Vagina (tissue), 2 donors: ENCODE measurements at regions not wholly inside any gene's neighbourhood (a gene's known extent, or its start where the extent isn't known, plus 50 kb on each side); places are given as distances from the start of the nearest gene placed in this dataset.

ENCODE experiments used
- POLR2A ChIP-seq, 2 donors: fragments of 450-650 bp; IDR thresholded peaks; one replicate each; pipeline ENCODE4 v1.6.1; 2017; ENCODE audit warnings: antibody characterized with exemption in 2 of 2, mild to moderate bottlenecking in 2 of 2, moderate library complexity in 2 of 2
- TF ChIP-seq, protein P1 (sequence below), 3 experiments: fragments of 450-650 bp in 2 of 3; fragments of 200-600 bp in 1 of 3; sonication (generic) in 1 of 3; IDR thresholded peaks; one replicate each; pipeline ENCODE4 v1.5.1; 2017 to 2019; ENCODE audit warnings: antibody characterized with exemption in 3 of 3, mild to moderate bottlenecking in 2 of 3, moderate library complexity in 2 of 3

DNA sequence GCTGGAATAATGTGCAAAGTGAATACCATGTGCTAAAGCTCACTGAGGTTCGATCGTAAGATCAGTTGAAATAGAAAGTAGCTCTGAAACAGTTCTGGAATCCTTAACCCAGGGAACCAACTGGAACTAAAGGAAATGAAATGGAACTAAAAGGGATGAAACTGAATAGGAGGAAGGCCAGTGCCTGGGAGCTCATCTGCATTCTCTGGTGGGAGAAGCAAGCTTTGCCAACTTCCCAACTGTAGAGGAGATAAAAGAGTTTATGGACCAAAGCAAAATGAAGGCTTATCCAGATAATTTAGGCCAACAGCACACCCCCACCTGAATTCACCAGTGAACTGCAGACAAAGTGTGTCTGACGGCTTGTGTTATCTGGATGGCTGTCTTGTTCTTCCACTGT lies 188.6 kb upstream of the HABP2 start:
- TF ChIP-seq, protein P1, sequence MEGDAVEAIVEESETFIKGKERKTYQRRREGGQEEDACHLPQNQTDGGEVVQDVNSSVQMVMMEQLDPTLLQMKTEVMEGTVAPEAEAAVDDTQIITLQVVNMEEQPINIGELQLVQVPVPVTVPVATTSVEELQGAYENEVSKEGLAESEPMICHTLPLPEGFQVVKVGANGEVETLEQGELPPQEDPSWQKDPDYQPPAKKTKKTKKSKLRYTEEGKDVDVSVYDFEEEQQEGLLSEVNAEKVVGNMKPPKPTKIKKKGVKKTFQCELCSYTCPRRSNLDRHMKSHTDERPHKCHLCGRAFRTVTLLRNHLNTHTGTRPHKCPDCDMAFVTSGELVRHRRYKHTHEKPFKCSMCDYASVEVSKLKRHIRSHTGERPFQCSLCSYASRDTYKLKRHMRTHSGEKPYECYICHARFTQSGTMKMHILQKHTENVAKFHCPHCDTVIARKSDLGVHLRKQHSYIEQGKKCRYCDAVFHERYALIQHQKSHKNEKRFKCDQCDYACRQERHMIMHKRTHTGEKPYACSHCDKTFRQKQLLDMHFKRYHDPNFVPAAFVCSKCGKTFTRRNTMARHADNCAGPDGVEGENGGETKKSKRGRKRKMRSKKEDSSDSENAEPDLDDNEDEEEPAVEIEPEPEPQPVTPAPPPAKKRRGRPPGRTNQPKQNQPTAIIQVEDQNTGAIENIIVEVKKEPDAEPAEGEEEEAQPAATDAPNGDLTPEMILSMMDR (IDR thresholded peaks at IDR 0.05) = no peak
- no peak for TF ChIP-seq POLR2A (IDR thresholded peaks at IDR 0.05)
